GM12801 (cell line): ENCODE measurements at regions not wholly inside any gene's neighbourhood (a gene's known extent, or its start where the extent isn't known, plus 50 kb on each side); places are given as distances from the start of the nearest gene placed in this dataset.

Experiments used
- TF ChIP-seq, protein P1 (sequence below): IDR thresholded peaks from one replicate; pipeline ENCODE4 v1.5.1; 2011; ENCODE audit warnings: control low read depth; ENCODE audit not compliant: insufficient read length; ENCODE audit errors: extremely low read depth

DNA sequence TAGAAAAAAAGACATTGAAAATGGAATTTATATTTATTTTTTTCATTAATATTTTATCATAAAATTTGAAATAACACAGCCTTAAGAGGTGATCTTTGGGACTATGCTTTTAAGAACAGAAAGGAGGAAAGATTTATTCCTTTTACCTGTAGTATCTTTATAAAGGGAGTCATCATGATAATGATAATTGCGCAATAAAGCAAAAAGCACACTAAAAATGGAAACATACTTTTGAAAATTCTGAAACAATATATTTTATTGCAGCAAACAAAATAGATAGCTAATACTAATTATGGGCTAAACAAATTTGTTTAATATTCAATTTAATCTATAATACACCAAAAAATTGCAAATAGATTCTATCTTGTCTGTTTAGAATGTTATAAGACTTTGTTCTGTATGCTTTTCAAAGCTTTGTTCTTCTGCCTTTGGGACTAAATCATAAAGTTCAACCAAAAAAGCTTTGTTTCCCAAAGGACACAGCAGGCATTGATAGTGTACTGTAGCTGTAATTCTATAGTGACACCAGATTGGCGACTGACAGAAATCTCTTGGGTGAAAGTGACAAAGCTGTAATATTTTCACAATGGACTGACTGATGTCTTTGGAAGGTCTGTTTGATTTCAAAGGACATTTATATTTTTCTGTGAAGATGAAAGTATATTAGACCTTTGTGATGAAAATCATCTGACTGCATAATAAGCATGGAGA is 2156.6 kb upstream of the TENM3 start:
- TF ChIP-seq, protein P1, sequence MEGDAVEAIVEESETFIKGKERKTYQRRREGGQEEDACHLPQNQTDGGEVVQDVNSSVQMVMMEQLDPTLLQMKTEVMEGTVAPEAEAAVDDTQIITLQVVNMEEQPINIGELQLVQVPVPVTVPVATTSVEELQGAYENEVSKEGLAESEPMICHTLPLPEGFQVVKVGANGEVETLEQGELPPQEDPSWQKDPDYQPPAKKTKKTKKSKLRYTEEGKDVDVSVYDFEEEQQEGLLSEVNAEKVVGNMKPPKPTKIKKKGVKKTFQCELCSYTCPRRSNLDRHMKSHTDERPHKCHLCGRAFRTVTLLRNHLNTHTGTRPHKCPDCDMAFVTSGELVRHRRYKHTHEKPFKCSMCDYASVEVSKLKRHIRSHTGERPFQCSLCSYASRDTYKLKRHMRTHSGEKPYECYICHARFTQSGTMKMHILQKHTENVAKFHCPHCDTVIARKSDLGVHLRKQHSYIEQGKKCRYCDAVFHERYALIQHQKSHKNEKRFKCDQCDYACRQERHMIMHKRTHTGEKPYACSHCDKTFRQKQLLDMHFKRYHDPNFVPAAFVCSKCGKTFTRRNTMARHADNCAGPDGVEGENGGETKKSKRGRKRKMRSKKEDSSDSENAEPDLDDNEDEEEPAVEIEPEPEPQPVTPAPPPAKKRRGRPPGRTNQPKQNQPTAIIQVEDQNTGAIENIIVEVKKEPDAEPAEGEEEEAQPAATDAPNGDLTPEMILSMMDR = no peak

DNA sequence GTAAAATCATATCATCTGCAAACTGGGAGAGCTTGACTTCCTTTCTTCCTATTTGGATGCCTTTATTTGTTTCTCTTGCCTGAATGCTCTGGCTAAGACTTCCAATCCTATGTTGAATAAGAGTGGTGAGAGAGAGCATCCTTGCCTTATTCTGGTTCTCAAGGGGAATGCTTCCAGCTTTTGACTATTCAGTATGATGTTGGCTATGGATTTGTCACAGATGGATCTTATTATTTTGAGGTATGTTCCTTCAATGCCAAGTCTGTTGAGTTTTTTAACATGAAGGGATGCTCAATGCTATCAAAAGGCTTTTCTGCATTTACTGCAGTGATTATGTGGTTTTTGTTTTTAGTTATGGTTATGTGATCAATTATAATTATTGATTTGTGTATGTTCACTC is 2144.6 kb upstream of the TENM3 start:
- TF ChIP-seq, protein P1 = no peak

DNA sequence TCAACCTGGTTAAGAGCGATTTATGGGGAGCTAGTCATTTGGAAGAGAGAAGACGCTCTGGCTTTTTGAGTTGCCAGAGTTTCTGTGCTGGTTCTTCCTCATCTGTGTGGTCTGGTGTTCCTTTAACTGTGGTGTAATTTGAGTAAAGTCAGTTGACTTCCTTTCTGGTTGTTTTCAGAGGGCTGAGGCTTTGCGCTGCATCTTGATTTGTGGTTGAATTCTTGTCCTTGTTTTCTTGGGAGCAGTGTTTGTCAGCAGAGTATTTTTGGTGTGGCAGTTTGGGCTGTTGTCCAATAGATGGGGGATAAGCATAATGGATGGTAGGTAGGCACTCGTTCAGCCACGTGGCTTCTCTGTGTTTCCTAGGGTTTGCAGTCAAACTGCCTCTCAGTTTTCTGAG is 2143.2 kb upstream of the TENM3 start:
- TF ChIP-seq, protein P1 = no peak

DNA sequence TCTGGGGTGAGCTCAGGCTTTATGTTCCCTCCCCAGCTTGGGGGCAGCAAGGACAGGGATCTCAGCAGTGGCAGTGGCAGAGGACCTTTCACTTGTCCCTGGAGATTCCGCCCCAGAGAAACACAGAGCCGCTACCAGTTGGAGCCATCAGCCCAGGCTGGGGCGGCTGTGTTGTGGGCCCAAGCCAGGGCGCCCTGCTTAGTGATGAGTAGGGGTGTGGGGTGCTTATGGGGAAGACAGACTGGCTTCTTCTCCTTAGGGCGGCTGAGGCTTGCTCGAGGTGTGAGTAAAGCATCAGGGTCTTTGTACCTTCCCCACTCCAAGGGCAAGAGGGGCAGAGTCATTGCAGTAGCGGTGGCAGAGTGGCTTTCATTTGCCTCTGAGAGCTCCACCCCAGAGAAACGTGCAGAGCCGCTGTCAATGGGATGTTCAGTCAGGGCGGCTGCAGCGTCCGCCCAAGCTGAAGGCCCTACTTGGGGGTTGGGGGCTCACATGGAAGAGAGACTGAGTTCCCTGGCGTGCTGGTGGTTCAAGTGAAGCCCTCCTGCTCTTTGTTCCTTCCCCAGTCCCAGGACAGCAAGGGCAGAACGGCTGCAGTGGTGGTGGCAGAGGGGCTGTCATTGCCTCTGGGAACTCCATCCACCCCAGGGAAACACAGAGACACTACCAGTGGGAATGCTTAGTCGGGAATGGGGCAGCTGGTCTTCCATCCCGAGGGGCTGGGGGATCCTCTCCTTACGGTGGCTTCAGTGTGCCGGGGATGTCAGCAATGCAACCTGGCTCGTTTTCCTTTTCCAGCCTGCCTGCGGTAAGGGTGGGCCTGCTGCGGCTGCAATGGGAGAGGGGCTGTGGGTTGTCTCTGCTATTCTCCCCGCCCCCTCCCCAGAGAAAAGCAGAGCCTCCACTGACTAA is 2142.5 kb upstream of the TENM3 start:
- TF ChIP-seq, protein P1 = no peak

DNA sequence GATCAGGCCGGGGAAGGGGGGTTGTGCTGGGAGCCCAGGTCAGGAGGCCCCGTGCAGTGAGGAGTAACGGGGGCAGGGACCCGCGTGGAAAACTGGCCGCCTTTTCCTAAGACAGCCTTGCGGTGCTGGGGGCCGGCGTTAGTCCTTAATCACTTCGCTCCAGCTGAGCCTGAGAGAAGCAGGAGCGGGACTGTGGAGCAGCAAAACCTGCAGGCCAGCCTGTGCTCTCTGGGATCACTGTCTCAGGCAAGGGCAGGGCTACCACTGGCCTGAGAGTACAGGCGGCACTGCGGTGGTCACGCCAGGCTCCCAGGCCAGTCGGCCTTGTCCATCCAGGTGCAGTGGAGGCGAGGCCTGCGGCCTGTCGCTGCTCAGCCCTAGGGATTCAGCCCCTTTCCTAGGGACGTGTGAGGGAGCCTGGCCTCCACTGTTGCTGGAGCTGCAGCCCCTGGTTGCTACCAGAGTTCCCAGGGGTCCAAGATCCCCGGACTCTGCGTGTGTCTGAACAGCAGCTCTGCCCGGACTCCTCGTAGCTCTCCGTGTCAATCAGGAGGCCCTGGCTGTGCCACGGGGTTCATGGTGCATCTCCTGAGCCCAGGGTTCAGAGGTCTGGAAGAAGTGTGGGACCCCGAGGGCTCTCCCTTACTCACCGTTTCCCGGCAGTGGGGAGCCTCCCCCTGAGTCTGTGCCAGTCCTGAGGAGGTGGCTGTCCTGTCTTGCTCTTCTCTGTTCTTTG is 2141.7 kb upstream of the TENM3 start:
- TF ChIP-seq, protein P1 = no peak

DNA sequence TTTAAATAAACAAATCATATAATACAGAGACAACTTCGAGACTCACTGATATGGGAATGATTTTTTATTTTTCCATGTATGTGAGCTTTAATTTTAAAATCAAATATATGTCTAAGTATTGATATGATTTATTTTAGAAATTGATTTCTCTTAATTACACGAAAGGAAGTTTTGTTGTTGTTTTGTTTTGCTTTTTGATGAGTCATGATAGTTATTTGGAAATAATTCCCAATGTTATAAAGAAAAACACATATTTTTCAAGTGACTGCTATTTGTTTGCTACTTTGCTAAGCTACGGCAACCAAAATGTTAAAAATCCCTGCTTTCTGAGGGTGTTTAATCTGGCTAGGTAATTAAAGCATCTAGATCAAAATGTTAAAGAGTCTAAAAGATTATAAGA is 2139.4 kb upstream of the TENM3 start:
- TF ChIP-seq, protein P1 = no peak

DNA sequence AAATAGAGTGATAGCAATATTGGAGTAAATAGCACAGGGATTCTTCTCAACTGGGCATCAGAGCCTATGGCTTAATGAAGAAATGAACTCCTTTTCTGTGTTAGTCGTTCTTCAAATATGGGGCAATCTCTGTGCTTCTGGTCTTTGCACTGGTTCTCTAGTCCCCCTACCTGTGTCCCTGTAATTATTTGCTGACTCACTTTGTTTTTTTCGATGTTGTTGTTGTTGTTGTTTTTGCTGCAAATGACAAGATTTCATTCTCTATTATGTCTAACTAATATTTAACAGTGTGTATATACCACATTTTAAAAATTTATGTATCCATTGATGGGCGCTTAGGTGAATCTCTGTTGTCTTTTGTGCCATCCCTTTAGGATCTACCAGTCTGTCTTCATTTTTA is 2137.8 kb upstream of the TENM3 start:
- TF ChIP-seq, protein P1 = no peak
